GM19328 (cell line): ENCODE measurements at regions not wholly inside any gene's neighbourhood (a gene's known extent, or its start where the extent isn't known, plus 50 kb on each side); places are given as distances from the start of the nearest gene placed in this dataset.

Experiments
- ATAC-seq: cut with Tn5 transposase; IDR thresholded peaks from one replicate; pipeline ENCODE4 v1.9.1; 2021; ENCODE audit warnings: mild to moderate bottlenecking, moderate library complexity; ENCODE audit not compliant: unreplicated experiment

GRCh38 chr4:100742045-100742444 is 224.2 kb upstream of the EMCN start:
- ATAC-seq = no peak

GRCh38 chr4:100739426-100739825 is 221.6 kb upstream of the EMCN start:
- ATAC-seq = no peak

GRCh38 chr4:100738196-100739165 is 220.7 kb upstream of the EMCN start:
- no peak for ATAC-seq

GRCh38 chr4:100736641-100737451 is 219.0 kb upstream of the EMCN start:
- ATAC-seq = no peak

- no peak for ATAC-seq
Observed at GRCh38 chr4:100728861-100729260, 211.0 kb upstream of the EMCN start.

GRCh38 chr4:100722866-100723459 is 205.1 kb upstream of the EMCN start:
- no peak for ATAC-seq

- ATAC-seq = no peak
Observed at GRCh38 chr4:100722133-100722532, 204.3 kb upstream of the EMCN start.

GRCh38 chr4:100721490-100721889 is 203.7 kb upstream of the EMCN start:
- no peak for ATAC-seq

GRCh38 chr4:100721077-100721476 is 203.3 kb upstream of the EMCN start:
- ATAC-seq = no peak

GRCh38 chr4:100716416-100716815 is 198.6 kb upstream of the EMCN start:
- ATAC-seq = no peak

GRCh38 chr4:100708776-100709175 is 191.0 kb upstream of the EMCN start:
- ATAC-seq = no peak

- ATAC-seq = no peak
Observed at GRCh38 chr4:100707786-100708185, 190.0 kb upstream of the EMCN start.

GRCh38 chr4:100696531-100696930 is 178.7 kb upstream of the EMCN start:
- ATAC-seq = no peak

- no peak for ATAC-seq
Observed at GRCh38 chr4:100695871-100696270, 178.0 kb upstream of the EMCN start.

- ATAC-seq = no peak
Observed at GRCh38 chr4:100695039-100695654, 177.3 kb upstream of the EMCN start.

GRCh38 chr4:100694467-100694866 is 176.6 kb upstream of the EMCN start:
- no peak for ATAC-seq

- no peak for ATAC-seq
Observed at GRCh38 chr4:100690812-100691211, 173.0 kb upstream of the EMCN start.

- no peak for ATAC-seq
Observed at GRCh38 chr4:100688368-100688767, 170.5 kb upstream of the EMCN start.

GRCh38 chr4:100682477-100683218 is 164.8 kb upstream of the EMCN start:
- no peak for ATAC-seq

- no peak for ATAC-seq
Observed at GRCh38 chr4:100681289-100681688, 163.5 kb upstream of the EMCN start.
